HG03064 (cell line): ENCODE measurements at regions not wholly inside any gene's neighbourhood (a gene's known extent, or its start where the extent isn't known, plus 50 kb on each side); places are given as distances from the start of the nearest gene placed in this dataset.
"Not testable (repeated sequence)": the region's sequence is repeated elsewhere in the genome, so short reads cannot be mapped to it uniquely, and the experiment has no call there.

Experiments used
- ATAC-seq: cut with Tn5 transposase; IDR thresholded peaks from one replicate; pipeline ENCODE4 v1.9.1; 2021; ENCODE audit warnings: low read depth; ENCODE audit not compliant: unreplicated experiment

DNA sequence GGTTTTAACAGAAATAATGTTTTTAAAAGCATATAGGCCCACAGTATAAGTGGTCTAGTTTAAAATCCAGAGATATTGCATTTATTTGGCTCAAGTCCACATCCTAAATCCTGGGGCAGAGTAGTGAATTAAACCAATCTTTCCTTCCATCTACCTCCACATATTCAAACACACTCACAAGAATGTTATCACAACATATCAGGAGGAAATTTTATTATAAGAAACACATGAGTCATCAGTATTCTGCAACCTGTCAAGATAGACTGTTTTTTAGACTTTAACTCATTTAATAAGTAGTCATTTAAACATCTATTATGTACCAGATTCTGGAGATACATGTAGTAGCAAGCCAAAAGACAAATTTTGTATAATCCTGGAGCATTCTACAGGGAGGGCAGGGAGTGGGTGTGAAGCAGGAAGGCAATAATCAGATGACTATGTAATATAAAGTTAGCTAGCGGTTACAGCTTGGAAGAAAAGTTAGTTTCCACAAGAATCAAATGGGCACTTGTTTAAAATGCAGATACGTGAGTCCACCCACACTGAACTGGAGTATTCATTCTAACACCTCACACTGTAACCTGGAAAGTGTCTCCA lies 187.3 kb upstream of the PIK3R1 start:
- no peak for ATAC-seq

DNA sequence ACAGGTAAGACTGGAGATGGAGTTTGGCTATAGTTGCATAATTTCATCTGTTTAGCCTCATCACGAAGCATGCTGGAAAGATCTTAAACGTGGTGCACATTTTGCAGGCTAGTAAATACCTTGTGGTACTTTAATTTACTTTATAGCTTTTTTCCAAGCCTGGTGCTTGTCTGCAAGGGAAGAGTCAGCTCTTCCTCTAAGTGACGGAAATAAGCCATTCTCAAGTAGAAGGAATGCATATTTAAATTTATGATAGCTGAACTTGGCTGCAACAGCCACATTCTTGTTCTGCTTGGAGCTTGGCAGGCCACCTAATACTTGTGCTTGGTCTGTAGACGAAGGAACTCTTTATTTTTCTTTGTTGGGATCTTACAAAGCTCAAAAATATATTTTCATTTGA lies 188.0 kb upstream of the PIK3R1 start:
- no peak for ATAC-seq

DNA sequence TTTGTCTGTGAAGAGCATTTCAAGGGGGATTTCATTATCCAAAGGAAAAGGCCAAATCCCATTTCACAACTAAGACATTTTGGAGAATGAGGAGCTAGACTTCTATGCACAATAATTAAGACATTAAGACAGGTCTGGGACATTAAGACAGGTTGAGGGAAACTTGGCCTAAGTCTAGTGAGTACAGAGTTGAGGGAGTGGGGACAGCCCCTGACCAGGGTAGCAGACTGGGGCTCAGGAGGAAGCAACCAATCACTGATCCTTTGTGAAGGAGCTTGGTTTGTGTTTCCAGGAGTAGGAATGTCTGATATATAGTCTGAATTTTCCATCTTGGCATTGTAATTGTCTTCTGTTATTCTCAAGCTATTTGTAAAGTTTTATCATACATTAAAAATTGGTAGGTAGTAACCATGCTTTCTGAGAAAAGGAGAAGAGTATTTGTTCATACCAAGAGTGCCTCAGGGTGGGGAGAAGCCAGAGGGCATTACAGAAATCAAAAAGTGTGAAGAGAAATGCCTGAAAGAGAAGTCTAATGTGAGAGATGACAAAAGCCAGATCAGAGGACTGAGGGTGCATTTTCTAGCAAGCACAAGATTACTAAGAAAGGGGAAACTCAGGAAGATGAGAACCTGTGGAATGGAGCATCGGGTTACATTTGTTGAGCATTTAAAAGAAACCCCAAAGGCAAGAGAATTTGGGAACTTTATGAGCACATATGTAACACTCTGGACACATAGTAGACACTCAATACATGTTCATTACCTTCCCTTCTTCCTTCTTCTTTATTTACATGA lies 189.3 kb upstream of the PIK3R1 start:
- ATAC-seq: no peak

DNA sequence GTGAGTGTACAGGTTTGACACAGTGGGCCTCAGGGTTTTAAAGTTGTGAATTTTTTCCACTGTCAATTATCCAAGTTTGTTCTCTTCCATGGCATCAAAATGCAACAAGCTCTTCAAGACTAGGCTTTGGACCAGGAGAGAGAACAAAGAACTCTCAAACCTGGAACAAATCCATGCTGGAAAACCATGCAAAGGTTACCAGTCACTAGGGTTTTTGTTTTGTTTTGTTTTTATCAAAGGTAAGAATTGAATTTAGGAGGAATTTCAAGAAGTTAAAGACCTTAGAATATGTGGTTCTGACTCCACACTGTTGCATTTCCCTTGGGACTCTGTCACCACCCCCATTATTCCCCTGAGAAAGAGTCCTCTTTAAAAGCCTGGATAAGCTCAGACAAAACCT lies 191.1 kb upstream of the PIK3R1 start:
- no peak for ATAC-seq

DNA sequence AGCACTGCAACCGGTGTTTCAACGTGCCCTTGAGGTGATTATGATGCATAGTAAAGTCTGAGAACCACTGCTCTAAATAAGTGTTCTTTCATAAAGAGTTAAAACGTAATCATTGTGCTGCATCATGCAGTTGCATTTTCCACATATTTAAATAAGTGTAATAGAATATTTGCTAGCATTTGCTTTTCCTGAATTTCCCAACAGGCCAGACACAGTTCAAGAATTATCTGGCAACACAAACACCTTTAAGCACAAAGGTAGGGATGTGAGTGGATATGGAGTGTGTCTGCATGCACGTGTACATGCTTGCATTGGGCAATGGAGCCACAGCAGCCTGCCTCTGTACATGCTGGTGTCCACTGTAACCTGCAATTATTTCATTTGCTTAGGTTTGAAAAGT lies 193.6 kb upstream of the PIK3R1 start:
- ATAC-seq: no peak

DNA sequence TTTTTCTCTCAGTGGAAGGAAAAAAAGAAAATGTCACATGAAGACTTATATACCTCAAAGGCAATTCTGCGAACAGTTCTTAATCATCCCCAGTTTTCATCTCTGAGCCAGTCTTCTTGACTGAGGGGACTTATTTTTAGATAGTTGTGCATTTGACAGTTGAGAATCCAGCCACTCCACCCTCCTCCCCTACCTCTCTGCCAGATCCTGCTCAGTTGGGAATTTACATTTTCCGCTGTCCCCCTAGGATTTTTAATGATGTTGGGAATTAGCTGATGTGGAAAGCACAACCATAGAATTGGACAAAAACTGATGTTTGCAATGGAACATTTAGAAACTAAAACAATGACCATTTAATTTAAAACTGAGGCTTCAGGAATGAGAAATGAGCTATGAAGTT lies 194.3 kb upstream of the PIK3R1 start:
- no peak for ATAC-seq

DNA sequence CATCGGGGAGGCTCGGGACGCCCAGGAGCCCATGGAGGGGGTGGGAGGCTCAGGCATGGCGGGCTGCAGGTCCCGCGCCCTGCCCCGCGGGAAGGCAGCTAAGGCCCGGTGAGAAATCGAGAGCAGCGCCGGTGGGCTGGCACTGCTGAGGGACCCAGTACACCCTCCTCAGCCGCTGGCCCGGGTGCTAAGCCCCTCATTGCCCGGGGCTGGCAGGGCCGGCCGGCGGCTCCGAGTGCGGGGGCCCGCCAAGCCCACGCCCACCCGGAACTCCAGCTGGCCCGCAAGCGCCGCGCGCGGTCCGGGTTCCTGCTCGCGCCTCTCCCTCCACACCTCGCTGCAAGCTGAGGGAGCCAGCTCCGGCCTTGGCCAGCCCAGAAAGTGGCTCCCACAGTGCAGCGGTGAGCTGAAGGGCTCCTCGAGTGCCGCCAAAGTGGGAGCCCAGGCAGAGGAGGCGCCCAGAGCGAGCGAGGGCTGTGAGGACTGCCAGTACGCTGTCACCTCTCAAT lies 195.0 kb upstream of the PIK3R1 start:
- not testable (repeated sequence) for ATAC-seq

DNA sequence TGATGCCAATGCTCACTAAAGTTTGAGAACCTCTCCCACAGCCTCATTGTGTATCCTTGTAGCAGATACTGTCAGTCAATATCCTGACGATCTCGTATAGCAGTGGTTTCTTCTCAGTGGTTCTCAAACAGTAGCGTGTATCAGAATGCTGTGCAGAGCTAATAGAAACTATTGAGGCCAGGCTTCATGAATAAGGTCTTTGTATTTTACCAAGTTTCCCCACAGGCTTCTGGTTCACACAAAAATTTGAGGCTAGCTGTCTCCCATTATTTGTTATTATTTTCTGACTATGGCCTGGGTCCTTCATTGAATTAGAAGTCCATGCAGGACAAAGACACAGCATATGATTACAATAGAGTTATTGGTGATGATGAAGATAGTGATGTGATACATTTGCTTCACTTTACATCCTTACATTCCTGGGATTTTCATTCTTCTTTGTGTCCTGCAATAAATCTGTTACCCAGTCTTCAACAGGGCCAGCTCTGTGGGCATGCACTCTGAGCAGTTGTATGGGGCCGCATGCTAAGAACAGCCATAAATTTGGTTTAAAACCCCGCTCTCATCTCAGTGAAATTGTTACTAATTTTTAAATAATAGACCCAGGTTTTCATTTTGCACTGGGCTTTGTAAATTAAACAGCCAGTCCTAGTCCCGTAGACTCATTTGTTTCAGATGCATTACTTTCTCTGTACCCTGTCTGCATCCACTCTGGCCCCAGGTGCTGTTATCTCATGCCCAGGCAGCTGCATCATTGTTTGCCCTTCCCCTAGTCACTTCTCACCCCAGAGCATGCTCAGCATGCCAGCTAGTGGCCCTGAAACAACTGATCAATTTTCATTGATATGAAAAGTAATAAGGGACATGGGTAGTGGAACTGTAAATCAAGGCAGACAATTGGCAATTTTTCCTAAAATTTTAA lies 199.9 kb upstream of the PIK3R1 start:
- ATAC-seq: no peak

DNA sequence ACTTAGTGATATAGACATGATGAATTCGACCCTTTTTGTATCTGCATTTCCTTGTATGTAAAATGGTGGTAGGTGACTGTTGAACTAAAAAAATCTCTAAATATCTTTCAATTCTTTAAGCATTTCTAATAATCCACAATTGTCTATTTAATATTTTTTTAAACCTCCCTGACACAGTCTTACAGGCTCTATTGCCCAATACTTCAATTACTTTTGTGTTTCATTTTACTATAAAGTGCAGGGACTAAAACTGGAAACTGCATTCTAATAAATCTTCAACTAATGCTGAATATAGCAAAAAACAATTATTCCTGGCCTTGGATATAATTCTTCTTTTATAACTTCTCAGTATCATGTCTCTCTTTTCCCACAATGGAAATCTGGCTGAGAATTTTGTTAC lies 202.7 kb upstream of the PIK3R1 start:
- ATAC-seq: no peak

DNA sequence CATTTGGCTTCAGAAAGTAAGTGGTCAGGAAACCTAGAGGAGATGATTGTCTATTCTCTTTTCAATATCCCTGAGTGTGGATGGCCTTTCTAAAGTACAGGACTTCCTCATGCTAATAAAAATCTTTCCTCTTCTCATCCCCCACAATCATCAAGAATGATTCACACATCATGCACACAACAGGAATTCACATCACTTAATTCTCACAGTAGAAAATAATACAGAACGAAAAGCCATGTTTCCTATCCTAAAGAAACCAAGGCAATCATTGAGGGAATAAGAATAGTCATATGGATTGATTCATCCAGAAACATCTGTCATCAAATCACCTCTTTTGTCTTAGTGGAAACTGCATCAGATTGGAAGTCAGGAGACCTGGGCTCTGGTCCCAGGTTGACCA lies 203.1 kb upstream of the PIK3R1 start:
- no peak for ATAC-seq

DNA sequence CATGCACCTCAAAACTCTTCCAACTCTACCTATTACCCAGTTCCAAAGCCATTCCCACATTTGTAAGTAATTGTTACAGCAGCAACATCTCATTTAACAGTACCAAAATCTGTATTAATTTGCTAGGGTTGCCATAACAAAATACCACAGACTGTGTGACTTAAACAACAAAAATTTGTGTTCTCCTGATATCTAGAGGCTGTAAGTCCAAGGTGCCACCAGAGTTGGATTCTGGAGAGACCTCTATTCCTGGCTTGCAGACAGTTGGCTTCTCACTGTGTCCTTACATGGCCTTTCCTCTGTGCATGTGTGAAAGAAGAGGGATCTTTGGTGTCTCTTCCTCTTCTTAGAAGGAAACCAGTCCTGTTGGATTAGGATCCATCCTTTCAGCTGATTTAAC lies 203.8 kb upstream of the PIK3R1 start:
- ATAC-seq: no peak

DNA sequence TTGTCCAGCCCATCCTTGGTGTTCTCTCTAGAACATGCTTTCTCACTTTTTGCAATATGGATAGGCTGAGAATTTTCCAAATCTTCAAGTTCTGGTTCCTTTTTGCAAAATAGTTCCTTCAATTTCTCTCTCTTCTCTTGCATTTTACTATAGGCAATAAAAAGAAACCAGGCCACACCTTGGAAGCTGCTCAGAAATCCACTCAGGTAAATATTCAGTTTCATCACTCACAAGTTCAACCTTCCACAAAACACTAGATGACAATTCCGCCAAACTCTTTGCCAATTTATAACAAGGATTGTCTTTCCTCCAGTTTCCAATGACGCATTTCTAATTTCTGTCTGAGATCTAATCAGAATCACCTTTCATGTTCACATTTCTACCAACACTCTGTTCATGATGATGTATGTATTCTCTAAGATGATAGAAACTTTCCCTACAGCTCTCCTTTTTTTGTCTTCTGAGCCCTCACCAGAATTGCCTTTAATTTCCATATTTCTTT lies 204.2 kb upstream of the PIK3R1 start:
- ATAC-seq: no peak

DNA sequence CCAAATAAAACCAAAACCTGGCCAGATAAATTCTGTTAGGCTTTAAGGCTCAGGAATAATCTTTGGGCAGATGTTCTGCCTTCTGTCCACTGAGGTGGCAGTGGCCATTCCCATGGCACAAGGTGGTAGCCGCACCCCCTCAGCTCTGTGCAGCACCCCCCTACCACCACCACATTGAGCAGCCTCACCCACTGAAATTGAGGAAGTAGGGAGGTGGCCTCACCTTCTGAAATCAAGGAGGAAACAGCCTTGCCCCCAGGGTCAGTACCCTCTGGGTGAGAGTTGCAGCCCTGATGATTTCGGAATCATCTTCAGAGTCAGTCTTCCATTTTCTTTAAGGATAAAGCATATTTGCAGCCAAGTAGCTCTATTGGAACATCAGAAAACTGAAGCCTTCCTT lies 204.8 kb upstream of the PIK3R1 start:
- no peak for ATAC-seq

DNA sequence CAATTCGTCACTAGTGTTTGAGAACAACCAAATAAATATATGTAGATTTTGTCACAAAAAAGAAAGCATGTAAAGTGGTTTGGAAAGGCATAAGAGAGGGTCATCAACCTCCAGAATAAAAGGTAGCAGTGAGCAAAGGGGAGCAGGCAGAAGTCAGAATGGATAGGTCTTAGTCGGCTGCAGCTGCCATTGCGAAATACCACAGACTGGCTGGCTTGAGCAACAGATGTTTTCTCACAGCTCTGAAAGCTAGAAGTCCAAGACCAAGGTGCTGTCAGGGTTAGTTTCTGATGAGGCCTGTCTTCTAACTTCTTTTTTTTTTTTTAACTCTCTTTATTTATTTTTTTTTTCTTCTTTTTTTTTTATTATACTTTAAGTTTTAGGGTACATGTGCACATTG lies 208.1 kb upstream of the PIK3R1 start:
- ATAC-seq: no peak

DNA sequence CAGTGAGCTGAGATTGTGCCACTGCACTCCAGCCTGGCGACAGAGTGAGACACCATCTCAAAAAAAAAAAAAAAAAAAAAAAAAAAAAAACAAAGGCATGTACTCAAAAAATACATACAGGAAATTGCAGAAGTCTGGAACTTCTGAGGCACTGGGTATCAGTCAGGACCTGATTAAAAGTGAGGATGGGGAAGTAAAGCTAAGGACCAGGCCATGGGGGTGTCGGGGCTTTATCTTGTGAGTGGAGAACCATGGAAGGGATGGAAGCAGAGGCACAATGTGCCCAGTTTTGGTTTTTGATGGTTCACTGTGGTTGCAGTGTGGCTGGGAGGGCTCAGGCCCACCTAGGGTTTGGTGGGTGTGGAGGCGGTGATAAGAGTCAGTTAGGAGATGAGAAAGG lies 212.7 kb upstream of the PIK3R1 start:
- ATAC-seq: no peak

DNA sequence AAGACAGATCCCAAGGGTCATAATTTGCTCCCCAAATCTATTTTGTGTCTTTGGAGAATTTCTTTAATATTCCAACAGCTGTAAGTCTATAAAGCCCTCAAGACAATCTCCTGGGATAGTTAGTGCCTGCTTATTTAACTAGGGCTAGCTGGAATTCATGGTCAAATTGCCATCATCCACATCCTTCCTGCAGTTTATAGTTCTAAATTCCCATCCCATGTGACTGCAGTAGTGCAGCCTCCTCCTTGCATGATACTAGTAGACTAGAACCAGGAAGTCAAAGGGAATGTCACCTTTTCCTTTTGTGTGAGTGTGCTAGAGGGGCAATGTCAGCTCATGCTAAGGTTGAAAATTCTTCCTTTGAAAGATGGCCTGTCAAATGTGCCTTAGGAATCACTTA lies 214.8 kb upstream of the PIK3R1 start:
- ATAC-seq: no peak

DNA sequence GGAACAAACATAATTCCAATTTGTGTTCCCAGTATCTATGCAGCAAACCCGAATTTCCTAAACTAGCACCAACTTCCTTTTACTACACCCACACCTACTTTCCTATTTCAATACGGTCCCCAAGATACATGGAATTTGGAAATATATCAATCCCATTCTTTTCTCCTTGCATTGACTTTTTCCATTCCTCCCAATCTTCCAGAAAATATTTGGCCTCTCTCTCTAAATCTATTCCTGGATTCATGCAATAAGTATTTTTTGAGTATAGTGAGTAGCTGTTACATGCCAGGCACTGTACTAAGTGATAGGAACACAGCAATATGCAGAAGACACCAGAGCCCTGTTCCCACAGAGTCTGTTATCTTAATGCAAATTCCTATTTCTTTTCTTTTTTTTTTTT lies 216.2 kb upstream of the PIK3R1 start:
- ATAC-seq: no peak

DNA sequence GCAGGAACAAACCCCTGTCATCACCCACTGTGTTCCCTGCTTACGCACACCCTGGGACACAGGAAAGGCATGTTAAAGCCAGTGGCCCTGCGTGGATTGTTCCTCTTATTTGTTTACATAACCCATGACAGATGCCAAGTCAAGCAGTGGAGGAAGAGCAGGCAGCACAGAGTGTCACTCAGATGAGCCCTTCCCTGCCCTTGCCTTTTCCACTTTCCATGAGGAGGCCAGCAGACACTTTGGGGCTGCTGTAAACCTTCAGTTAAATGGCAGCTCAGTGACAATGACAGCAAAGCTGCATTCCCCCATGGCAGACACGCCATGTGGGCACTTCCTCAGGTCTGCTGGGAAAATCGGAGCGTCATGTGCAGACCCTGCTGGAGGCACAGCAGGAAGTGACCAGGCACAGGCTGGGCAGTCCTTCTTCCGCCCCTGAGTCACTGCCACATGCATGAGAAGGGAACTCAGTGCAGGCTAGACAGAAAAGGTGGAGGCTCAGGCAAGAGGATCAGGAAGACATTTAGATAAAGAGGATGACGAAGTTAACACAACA lies 216.8 kb upstream of the PIK3R1 start:
- ATAC-seq: no peak

DNA sequence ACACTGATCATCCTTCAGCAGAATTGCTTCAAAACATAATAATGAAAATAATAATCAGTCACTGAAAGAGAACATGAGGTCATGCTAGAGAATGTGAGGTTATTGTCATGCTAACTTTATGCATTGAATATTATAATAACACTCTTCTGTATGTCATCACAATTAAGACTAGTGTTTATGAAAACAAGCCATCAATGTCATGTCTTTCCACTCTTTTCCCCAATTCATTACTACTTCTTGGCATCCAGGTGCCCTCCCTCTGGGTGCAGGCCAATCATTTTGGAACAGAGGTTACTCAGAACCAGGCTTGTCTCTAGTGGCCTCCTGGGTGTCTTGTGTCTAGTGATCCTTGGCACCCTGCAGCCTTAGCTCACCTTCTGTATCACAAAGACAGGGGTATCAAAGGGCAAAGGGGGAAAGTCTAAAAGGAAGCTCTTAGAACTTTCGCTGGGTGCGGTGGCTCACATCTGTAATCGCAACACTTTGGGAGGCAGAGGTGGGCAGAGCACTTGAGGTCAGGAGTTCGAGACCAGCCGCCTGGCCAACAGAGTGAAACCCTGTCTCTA lies 217.6 kb upstream of the PIK3R1 start:
- no peak for ATAC-seq

DNA sequence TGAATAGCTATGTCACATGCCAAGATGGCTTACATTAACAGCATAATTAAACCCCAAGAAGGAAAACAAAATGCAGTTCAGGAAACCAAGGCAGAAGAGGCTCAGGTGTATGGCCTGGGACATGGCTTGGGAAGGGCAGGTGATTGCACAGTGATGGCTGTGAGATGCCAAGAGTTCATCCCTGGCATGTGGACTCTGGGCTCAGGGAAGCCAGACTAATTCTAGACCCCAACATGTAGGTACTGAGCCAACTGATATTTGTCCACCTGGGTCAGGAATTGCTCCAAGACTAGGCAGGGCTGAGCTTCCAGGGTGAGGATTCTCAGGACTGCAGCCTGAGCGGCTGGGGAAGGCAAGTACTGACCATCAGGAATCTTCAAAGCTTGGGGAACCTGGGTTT lies 218.4 kb upstream of the PIK3R1 start:
- ATAC-seq: no peak
